Transverse colon (tissue), 4 donors: ENCODE measurements at regions not wholly inside any gene's neighbourhood (a gene's known extent, or its start where the extent isn't known, plus 50 kb on each side); places are given as distances from the start of the nearest gene placed in this dataset.
A peak's percentile ranks its signal among the peaks of the same experiment; 100 is the strongest.

Source experiments
- DNase-seq: peaks from one replicate; pipeline ENCODE4 v3.0.0-alpha.2; 2019
- H3K27ac ChIP-seq, 4 donors: fragments of 200-600 bp; sonication (generic); 2 replicates each; pipeline ENCODE4 v1.5.1; 2016 to 2018; ENCODE audit warnings: inconsistent platforms in 4 of 4
- H3K27me3 ChIP-seq: fragments of 200-600 bp; sonication (generic); 2 replicates; pipeline ENCODE4 v1.5.1; 2017; ENCODE audit warnings: inconsistent platforms
- H3K36me3 ChIP-seq, 4 donors: fragments of 200-600 bp; sonication (generic); 2 replicates each; pipeline ENCODE4 v1.5.1; 2017 to 2019; ENCODE audit warnings: inconsistent platforms in 4 of 4
- H3K4me1 ChIP-seq, 4 donors: fragments of 200-600 bp; sonication (generic); 2 replicates each; pipeline ENCODE4 v1.5.1; 2017 to 2020; ENCODE audit warnings: inconsistent platforms in 4 of 4
- H3K4me3 ChIP-seq, 4 donors: fragments of 200-600 bp; sonication (generic); 1 replicate in 1 of 4; 2 replicates in 3 of 4; pipeline versions ENCODE4 v1.5.1 to v1.6.1; 2017 to 2019; ENCODE audit warnings: inconsistent platforms in 4 of 4
- H3K9me3 ChIP-seq, 2 donors: fragments of 200-600 bp; sonication (generic); 2 replicates each; pipeline ENCODE4 v1.5.1; 2017 to 2019; ENCODE audit warnings: inconsistent platforms in 2 of 2
- EP300 ChIP-seq: sonication (generic); formaldehyde crosslinking; IDR thresholded peaks from one replicate; pipeline ENCODE4 v1.6.1; 2017; ENCODE audit warnings: antibody characterized with exemption, low read depth
- POLR2A ChIP-seq: fragments of 450-650 bp; IDR thresholded peaks from one replicate; pipeline ENCODE4 v1.6.1; 2016; ENCODE audit warnings: antibody characterized with exemption, mild to moderate bottlenecking, moderate library complexity
- POLR2AphosphoS5 ChIP-seq, 3 donors: sonication (generic); formaldehyde crosslinking; IDR thresholded peaks; one replicate each; pipeline ENCODE4 v1.6.1; 2016; ENCODE audit warnings: antibody characterized with exemption in 3 of 3
- WGBS, 2 donors: methylation state at CpG; one replicate each; pipeline ENCODE4 v1.1.5; 2018; ENCODE audit warnings: low coverage in 1 of 2; 5-methylcytosine and 5-hydroxymethylcytosine counted together
- in situ Hi-C, 4 donors: fragments of 200-750 bp; cut with MboI; loops; one replicate each; pipeline versions ENCODE4 v1.15.0 to v1.15.1; 2017; ENCODE audit warnings: low sequenced_read_pairs in 3 of 4, low pct_ligation_motif_present in 1 of 4, low pct_unique_long_range_greater_than_20kb in 1 of 4
- intact Hi-C: fragments of 100-400 bp; cut with DNase I; formaldehyde crosslinking; loops from one replicate; pipeline ENCODE4 v1.15.1; 2023; ENCODE audit warnings: low total_unique reads
- TF ChIP-seq, protein P1 (sequence below), 5 experiments: fragments of 200-600 bp in 3 of 5; fragments of 450-650 bp in 2 of 5; sonication (generic) in 3 of 5; IDR thresholded peaks; 1 replicate in 2 of 5; 2 replicates in 3 of 5; pipeline ENCODE4 v1.5.1; 2016 to 2017; ENCODE audit warnings: antibody characterized with exemption in 5 of 5, inconsistent platforms in 3 of 5, mild to moderate bottlenecking in 2 of 5, moderate library complexity in 1 of 5

DNA sequence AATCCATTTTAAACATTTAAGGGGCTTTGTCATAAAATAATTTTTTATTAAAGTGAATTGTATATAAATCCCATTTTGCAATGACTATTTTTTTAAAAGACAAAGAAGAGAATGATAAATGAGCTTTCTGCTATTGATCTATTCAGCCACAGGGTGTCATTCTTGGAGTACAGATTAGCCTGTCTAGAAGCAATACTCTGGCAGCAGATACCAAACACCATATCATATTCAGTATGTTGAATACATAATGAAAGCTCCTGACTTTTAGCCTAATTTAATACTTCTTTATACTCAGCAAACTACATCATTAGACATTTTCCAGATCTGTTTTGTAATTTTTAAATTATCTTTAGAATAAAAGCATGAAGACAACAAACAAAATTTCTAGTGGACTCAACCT is 496.3 kb downstream of the PDGFC start:
- Histone ChIP-seq H3K9me3 (no peaks in the 10 kb centered on the region), H3K4me3 (no peak overlapping the region), H3K36me3 (no peaks in the 10 kb centered on the region), H3K27me3 (no peaks in the 10 kb centered on the region), H3K27ac (no peak overlapping the region), H3K4me1 (no peaks in the 10 kb centered on the region)
- in situ Hi-C loops (loop anchor here in 1 of 4 donors (10.0 kb wide), 1 partner anchor 569 kb away; no protein-coding TSS in a partner anchor), intact Hi-C loops (no loop called here)
- DNase-seq, result no peak
- no peak for TF ChIP-seq POLR2A
- TF ChIP-seq, protein P1, sequence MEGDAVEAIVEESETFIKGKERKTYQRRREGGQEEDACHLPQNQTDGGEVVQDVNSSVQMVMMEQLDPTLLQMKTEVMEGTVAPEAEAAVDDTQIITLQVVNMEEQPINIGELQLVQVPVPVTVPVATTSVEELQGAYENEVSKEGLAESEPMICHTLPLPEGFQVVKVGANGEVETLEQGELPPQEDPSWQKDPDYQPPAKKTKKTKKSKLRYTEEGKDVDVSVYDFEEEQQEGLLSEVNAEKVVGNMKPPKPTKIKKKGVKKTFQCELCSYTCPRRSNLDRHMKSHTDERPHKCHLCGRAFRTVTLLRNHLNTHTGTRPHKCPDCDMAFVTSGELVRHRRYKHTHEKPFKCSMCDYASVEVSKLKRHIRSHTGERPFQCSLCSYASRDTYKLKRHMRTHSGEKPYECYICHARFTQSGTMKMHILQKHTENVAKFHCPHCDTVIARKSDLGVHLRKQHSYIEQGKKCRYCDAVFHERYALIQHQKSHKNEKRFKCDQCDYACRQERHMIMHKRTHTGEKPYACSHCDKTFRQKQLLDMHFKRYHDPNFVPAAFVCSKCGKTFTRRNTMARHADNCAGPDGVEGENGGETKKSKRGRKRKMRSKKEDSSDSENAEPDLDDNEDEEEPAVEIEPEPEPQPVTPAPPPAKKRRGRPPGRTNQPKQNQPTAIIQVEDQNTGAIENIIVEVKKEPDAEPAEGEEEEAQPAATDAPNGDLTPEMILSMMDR (IDR thresholded peaks at IDR 0.05), result peak; percentile 32 to 54 (median 35)
- TF ChIP-seq POLR2AphosphoS5 (IDR thresholded peaks at IDR 0.05), result no peak

GRCh38 chr4:156473151-156473550 is 498.4 kb downstream of the PDGFC start:
- Histone ChIP-seq H3K27ac (no peak overlapping the region), H3K4me1 (no peaks in the 10 kb centered on the region), H3K27me3 (no peaks in the 10 kb centered on the region), H3K4me3 (no peak overlapping the region), H3K9me3 (no peaks in the 10 kb centered on the region), H3K36me3 (no peaks in the 10 kb centered on the region)
- in situ Hi-C loops (loop anchor here in 1 of 4 donors (10.0 kb wide), 1 partner anchor 572 kb away; no protein-coding TSS in a partner anchor), intact Hi-C loops (no loop called here)
- no peak for DNase-seq
- 74 to 94% methylated on average over 3 of the region's 3 CpGs for WGBS, 2 donors
- TF ChIP-seq, protein P1 (IDR thresholded peaks at IDR 0.05), result no peak
- TF ChIP-seq POLR2AphosphoS5 (IDR thresholded peaks at IDR 0.05), result no peak
- no peak for TF ChIP-seq POLR2A
- TF ChIP-seq EP300, result no peak

- intact Hi-C loops, result no loop called here
- H3K36me3 ChIP-seq, result no peaks in the 10 kb centered on the region
- H3K4me3 ChIP-seq, result no peak overlapping the region
- in situ Hi-C loops, result loop anchor here in 1 of 4 donors (10.0 kb wide), 1 partner anchor 572 kb away; no protein-coding TSS in a partner anchor
- no peak overlapping the region for H3K27ac ChIP-seq
- no peaks in the 10 kb centered on the region for H3K4me1 ChIP-seq
- WGBS, 2 donors, result 63 to 72% methylated on average over 1 of the region's 1 CpG
- H3K27me3 ChIP-seq, result no peaks in the 10 kb centered on the region
- DNase-seq, result no peak
- TF ChIP-seq EP300, result no peak
- no peak for TF ChIP-seq POLR2AphosphoS5 (IDR thresholded peaks at IDR 0.05)
- no peak for TF ChIP-seq POLR2A
- TF ChIP-seq, protein P1 (IDR thresholded peaks at IDR 0.05), result no peak
- H3K9me3 ChIP-seq, result no peaks in the 10 kb centered on the region
These were observed 499.0 kb downstream of the PDGFC start for GRCh38 chr4:156472624-156473023.

DNA sequence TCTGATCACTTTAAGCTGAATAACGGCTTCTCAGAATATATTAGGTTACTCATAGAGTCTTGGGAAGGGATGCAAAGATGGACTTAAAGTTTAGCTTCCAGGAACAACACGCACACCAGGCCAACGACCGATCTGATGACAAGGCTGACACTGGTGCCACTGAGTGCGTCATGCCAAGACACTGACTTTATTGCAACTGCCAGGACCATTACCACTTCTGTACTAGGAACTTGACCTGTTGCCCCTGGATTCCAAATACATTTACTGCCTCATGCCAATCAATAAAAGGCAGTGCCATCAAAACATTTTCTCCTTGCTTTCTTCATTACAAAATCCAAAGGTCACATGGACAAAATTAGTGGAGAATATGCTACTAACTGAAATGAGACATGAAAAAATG is 505.9 kb upstream of the CTSO start:
- no peak overlapping the region for H3K4me3 ChIP-seq
- WGBS, 2 donors, result 58 to 84% methylated on average over 3 to 5 of the region's 5 CpGs
- no peak for TF ChIP-seq POLR2A
- no peak for TF ChIP-seq EP300
- TF ChIP-seq, protein P1 (IDR thresholded peaks at IDR 0.05), result no peak
- TF ChIP-seq POLR2AphosphoS5 (IDR thresholded peaks at IDR 0.05), result no peak
- H3K4me1 ChIP-seq, result no peaks in the 10 kb centered on the region
- no peak for DNase-seq
- in situ Hi-C loops (no loop called here), intact Hi-C loops (no loop called here)
- no peak overlapping the region for H3K27ac ChIP-seq
- H3K9me3 ChIP-seq, result no peaks in the 10 kb centered on the region
- no peaks in the 10 kb centered on the region for H3K36me3 ChIP-seq
- no peaks in the 10 kb centered on the region for H3K27me3 ChIP-seq
